Erythroblast (primary cell): ENCODE measurements at regions not wholly inside any gene's neighbourhood (a gene's known extent, or its start where the extent isn't known, plus 50 kb on each side); places are given as distances from the start of the nearest gene placed in this dataset.

Experiments used
- DNase-seq, 2 experiments: peaks; one replicate each; lab custom pipeline; 2025; lab: John Stamatoyannopoulos, UW
- GATA1 ChIP-seq: IDR thresholded peaks from 2 replicates; pipeline ENCODE4 v1.6.1; 2011; ENCODE audit warnings: low read depth, mild to moderate bottlenecking, control low read depth, low read length, moderate library complexity
- POLR2A ChIP-seq: IDR thresholded peaks from 2 replicates; pipeline ENCODE4 v1.6.1; 2011; ENCODE audit warnings: mild to moderate bottlenecking, low read length

DNA sequence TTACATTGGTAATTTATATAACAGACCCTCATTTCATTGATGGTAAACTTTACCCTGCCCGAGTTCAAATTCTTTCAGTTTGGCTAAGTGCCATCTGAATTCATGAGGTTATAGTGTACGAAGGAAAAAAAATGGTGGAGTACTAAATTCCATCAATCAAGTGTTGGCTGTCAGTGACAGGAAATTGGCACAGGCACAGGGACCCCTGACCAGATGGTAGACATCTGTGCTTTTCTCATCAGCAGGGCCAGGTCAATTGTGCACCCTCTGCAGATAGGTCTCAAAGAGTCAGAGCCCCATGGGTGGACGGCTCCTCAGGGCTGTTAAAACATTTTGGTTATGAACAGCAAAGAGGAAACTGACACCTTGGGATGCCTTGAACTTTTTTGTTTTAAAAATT lies 439.2 kb downstream of the SETBP1 start:
- no peak for DNase-seq
- TF ChIP-seq GATA1 (no peak), POLR2A (no peak)

- no peak for TF ChIP-seq GATA1
- no peak for TF ChIP-seq POLR2A
- no peak for DNase-seq
Measured at GRCh38 chr18:45121146-45121545, 440.5 kb downstream of the SETBP1 start.

DNA sequence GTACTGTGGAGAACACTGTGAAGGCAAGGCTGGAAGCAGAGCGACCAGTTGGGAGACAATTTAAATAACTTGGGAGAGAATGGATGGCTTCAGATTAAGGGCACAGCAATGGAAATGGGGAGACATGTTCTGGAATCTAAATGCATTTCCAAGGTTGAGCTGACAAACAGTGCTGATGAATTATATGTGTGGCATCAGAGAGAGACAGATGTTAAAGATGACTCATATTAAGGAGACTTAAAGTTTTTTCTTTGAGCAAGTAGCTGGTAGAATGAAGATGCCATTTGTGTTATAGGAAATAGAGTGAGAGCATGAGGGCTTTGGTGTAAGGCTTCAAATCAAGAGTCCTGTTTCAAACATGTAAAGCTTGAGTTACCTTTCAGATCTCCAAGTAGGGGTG lies 441.8 kb downstream of the SETBP1 start:
- no peak for DNase-seq
- TF ChIP-seq POLR2A (no peak), GATA1 (no peak)

DNA sequence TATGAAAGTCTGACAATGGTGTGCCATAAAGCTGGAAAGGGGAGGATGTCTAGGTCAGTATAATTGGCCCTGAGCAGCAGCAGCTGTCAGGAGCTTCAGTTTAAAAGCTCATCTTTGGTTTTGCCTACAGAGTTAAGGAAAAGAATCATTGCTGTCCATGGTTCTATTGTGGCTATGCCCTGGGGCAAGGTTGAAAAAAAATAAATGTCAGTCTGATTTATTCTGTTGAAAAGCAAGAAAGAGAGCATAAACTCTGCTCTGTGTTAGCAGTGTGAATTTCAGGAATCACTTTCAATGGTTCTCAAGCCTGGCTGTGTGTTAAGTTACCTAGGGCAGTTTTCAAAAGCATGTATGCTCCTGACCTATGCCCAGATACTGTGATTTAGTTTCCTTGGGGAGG lies 446.7 kb downstream of the SETBP1 start:
- no peak for TF ChIP-seq POLR2A
- no peak for TF ChIP-seq GATA1
- DNase-seq = no peak

DNA sequence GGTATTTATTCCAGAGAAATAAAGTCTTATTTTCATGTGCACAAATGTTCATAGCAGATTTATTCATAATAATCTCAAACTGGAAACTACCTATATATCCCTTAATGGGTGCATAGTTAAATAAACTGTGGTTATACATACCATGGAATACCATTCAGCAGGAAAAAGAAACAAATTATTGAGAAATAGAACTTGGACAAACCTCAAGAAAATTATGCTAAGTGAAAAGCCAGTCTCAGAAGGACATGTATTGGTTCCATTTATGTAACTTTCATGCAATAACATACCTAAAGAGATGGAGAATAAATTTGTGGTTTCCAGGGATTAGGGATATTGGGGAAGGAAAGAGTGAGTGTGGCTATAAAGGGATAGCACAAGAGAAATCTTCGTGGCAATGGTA lies 452.6 kb downstream of the SETBP1 start:
- TF ChIP-seq POLR2A (no peak), GATA1 (no peak)
- DNase-seq = no peak

DNA sequence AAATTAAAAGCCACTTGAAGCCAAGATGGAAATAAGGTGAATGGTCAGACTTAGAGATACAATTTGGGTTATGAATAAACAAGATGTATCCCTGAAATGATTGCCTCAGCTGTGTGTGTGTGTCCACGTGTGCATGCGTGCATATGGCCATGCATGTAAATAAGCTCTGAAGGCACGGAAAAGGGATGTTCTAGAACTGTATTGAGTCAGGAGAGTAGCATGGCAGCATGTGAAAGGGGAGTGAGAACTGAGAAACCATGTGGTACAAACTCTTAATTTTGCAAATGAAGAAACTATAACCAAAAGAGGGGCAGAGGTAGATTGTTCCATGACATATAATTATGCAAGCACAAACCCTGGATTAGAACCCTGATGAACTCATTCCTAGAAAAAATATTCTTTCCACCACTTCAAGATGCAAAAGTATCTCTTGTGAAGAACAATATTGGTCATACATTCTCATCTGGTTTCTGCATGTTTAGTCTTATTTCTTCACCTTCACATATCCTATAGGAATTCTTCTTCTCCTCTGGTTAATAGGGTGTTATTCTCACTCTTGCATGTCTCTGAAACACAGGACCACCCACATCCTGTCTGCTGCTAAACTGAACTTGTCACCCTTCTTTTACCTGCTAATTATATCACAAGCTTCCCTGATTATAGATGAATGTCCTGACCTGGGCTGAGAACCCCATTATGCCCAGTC lies 455.8 kb downstream of the SETBP1 start:
- no peak for DNase-seq
- TF ChIP-seq GATA1 (no peak), POLR2A (no peak)

- TF ChIP-seq POLR2A (no peak), GATA1 (no peak)
- DNase-seq = no peak
Measured at GRCh38 chr18:45137087-45137419, 456.4 kb downstream of the SETBP1 start.

DNA sequence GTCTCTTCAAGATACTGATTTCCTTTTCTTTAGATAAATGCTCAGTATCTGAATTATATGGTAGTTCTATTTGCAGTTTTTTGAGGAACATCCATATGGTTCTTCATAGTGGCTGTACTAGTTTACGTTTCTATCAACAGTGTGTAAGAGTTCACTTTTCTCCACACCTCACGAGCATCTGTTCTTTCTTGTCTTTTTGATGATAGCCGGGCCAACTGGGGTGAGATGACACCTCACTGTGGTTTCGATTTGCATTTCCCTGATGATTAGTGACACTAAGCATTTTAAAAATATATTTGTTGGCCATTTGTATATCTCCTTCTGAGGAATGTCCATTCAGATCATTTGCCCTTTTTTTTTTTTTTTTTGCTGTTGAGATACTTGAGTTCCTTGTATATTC lies 458.8 kb downstream of the SETBP1 start:
- no peak for DNase-seq
- TF ChIP-seq POLR2A (no peak), GATA1 (no peak)

- TF ChIP-seq GATA1 = no peak
- TF ChIP-seq POLR2A = no peak
- no peak for DNase-seq
Measured at GRCh38 chr18:45142868-45143267, 462.2 kb downstream of the SETBP1 start.

- no peak for DNase-seq
- TF ChIP-seq GATA1 (no peak), POLR2A (no peak)
Measured at GRCh38 chr18:45149712-45150111, 465.6 kb upstream of the SLC14A2 start.

- no peak for DNase-seq
- TF ChIP-seq POLR2A (no peak), GATA1 (no peak)
Measured at GRCh38 chr18:45151645-45152044, 463.6 kb upstream of the SLC14A2 start.

GRCh38 chr18:45155526-45155925 lies 459.8 kb upstream of the SLC14A2 start:
- TF ChIP-seq GATA1 = no peak
- no peak for TF ChIP-seq POLR2A
- DNase-seq = no peak

DNA sequence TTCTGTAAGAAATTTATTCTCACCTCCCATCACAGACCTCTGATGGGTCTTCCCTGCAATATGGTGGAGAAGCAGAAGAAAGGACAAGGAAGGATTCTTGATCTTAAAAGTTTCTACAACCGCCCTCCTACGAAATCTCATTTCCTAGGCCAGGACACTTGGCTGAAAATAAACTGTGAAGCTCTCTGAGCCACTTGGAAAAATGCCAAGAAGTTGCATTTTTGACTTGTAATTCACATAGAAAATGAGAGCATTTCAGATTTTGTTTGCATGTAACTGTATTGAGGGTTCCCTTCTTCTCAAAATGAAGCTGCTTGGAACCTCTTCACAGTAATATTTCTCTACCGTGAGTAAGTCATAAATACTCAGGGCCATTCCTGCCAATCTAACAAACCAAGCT lies 458.3 kb upstream of the SLC14A2 start:
- TF ChIP-seq GATA1 (no peak), POLR2A (no peak)
- DNase-seq = no peak

DNA sequence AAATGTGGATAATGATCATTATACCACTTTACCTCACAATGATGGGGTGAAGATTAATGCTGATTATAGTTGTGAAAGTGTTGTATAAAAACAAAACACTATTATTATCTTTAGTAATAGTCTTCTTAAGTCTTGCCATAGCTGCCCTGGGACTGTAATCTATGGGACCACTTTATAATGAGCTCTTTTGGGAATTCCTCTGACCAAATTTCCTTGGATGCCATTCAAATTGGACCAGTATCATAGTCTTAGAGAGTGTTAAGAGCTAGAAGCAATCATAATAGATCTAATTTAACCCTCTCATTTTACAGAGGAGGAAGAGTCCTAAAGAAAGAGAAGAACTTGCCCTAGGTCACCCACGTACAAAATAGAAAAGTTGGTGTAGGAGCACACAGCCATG lies 457.7 kb upstream of the SLC14A2 start:
- TF ChIP-seq GATA1 (no peak), POLR2A (no peak)
- DNase-seq = no peak

DNA sequence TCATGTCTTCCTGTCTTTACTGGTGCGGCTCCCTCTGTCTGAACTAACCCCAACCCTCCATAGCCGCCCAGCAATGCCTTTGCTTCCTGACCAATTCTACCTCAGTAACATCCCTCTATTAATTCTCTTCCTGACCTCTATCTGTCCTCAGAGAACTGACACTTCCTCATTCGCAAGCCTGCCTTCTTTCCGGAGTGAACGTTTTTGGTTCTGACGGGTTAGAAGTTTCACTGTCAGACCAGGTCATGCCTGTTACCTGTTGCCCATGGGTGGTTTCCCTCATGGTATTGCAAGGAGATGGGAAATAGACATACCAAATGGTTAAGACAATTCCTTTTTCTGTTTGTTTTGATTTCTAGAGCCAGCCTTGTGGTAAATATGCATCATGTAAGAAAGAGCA lies 453.4 kb upstream of the SLC14A2 start:
- no peak for DNase-seq
- TF ChIP-seq GATA1 = no peak
- no peak for TF ChIP-seq POLR2A
